NCI-H2029 treated with DMSO at 0.1 percent for 48 hours (cell line): ENCODE measurements at regions not wholly inside any gene's neighbourhood (a gene's known extent, or its start where the extent isn't known, plus 50 kb on each side); places are given as distances from the start of the nearest gene placed in this dataset.

Source experiments
- DNase-seq: peaks from one replicate; lab custom pipeline; 2025; lab: John Stamatoyannopoulos, UW

DNA sequence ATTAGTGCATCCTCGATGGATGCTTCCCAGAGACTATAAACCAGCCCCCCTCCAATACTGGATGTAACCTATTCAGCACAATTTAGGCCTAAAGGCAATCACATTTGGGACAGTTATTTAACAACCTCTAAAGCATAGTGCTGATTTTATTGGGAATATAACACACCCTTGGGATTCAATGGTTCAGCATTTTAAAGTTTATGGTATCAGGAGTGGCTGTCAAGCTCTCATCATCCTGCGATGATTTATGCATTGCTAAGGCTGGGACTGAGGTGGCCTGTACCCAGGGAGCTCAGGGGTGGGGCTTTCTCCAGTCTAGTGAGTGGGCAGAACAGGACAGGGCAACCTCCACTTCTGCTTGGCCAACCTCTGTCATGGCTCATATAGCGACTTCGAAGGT lies 464.9 kb downstream of the INHBA start:
- no peak for DNase-seq

DNA sequence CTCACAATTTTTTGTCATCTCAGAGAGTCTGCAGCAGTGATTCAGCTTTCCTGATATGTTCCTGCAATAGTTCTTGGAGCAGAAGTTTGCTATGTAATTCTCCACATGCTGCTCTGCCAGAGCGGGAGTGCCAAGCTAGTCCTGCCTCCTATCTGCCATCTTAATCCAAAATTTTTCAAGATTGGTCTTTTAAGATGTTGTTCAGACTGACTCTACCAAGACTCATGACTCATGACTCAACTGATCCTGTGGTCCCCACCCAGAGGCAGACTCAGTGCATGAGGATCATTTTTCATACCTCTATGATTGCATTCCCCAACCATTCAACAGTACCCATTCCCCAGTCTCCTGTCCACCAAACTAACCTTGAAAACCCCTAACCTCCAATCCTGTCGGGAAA lies 470.8 kb downstream of the INHBA start:
- DNase-seq: no peak

GRCh38 chr7:41224063-41224763 lies 478.7 kb downstream of the INHBA start:
- no peak for DNase-seq

GRCh38 chr7:41222746-41223145 lies 480.1 kb downstream of the INHBA start:
- DNase-seq: no peak

- no peak for DNase-seq
Observed at GRCh38 chr7:41220266-41220665, 482.6 kb downstream of the INHBA start.

GRCh38 chr7:41219276-41219675 lies 483.6 kb downstream of the INHBA start:
- DNase-seq: no peak

DNA sequence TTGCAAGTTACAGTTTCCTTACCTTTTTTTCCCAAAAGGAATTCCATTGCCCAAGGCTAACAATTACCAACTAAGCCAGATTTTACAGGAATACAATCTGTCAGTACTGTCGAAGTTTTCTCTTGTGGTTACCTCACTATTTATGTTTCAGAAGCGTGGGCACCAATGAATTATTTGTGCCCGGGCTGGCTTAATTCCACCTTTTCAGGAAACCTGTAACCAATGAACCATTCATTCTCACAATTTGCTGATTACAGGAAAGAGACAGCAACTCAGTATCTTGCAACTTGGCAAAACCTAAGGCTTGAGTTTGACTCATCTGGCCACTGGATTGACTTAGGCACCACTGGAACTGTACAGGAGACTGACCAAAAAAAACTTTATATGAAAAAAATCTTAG lies 485.6 kb downstream of the INHBA start:
- no peak for DNase-seq

DNA sequence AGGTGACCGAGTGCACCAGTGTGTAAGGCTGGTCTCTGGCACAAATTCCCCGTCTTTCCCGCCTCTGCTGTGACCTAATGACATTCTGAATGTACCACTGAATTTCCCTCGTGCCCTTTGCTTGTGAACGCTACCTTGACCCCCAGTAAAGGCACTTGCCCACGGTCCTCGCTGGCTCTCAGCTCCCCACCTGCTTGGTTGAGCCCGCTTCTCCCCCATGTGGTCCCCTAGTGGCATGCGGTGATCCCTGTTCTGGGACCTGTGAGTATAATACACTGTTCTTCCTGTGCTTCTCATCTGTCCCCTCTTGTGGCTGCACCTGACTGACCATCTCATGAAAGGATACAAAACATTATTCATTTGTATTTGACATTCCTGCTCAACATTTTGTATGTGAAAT lies 495.7 kb downstream of the INHBA start:
- no peak for DNase-seq

DNA sequence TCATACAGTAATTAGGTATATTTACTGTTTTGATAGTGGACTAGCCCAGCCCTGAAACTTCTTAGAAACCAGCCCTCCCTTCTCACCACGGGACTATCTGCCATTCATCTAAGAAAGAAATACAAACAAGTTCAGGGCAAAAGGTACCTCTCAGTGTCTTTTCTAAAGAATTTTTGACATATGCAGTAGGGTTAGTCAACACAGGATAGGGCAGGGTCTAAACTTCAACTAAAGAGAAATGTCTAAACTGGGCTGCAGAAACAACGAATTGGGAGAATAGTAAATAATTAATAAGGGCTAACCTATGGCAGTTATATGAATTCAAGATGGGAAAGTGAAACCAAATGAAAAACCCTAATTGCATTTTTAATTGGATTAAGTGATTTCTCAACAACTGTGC lies 496.6 kb downstream of the INHBA start:
- no peak for DNase-seq

- no peak for DNase-seq
Observed at GRCh38 chr7:41205600-41205999, 497.3 kb downstream of the INHBA start.

GRCh38 chr7:41203542-41203941 lies 499.3 kb downstream of the INHBA start:
- no peak for DNase-seq

DNA sequence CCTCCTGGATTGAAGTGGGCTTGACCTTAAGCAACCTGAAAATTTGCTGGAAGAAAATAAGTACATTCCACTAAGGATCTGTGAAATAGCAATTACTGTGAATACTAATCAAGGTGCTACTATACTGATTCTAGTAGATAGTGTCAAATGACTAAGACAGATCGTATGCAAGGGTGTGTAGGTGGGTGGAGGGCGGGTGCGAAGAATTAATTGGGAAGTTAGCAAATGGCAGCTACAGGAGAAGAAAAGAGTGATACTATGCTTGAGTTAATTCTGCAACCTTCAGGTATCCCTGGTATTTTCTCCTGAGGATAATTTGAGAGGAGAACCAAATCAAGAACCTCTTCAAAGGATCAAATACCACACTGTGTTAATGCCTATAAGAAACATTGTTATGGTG lies 501.9 kb downstream of the INHBA start:
- no peak for DNase-seq

DNA sequence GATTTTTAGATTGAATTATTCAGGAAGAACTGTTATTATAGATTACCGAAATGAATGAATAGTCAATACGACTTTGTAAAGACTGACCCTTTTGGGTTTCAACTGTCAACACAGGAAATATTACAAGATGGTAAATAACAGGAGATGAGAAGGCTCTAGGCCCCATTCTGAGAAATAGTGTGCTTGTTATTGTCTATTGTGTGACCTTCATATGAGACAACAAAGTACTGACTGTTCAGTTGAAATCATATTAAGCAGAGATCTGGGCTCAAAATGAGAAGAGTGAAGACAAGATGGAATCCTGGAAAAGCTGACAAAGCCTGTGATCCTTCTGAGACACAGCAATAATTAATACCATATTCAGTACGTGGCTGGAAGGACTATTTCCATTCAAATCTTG lies 503.8 kb downstream of the INHBA start:
- DNase-seq: no peak

DNA sequence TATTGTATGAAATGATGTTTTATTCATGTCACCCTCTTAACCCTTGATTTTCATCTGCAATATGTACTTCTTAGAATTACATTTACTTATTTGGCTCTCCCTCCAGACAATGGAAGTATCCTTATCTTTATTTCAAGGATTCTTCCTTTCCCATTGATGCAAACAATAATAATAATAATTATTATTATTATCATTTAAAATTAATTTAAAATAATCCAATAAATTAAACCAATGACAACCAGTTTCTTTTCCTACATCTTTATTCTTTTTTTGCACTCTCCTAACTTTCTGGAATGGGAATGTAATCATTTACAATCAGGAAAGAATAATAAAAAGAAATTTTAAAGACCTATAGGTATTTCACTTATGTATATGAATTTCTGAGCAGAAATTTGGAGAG lies 504.4 kb downstream of the INHBA start:
- no peak for DNase-seq

DNA sequence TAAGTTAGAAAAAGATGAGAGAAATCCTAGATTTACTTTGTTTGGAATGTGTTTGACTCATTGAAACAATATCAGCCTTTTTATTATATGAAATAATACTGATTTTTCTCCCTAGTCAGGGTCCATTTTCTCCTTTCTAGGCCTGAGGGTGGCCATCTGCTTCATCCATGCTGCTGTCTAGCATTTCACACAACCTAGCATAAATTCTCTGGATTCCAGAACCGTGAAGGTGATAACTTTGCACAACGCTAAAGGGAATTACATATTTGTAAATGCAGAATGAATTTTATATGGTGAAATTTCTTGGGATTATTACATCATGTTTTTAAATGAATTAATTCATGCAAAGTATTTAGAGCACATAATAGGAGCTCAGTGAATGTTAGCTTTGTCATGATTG lies 505.1 kb downstream of the INHBA start:
- no peak for DNase-seq

DNA sequence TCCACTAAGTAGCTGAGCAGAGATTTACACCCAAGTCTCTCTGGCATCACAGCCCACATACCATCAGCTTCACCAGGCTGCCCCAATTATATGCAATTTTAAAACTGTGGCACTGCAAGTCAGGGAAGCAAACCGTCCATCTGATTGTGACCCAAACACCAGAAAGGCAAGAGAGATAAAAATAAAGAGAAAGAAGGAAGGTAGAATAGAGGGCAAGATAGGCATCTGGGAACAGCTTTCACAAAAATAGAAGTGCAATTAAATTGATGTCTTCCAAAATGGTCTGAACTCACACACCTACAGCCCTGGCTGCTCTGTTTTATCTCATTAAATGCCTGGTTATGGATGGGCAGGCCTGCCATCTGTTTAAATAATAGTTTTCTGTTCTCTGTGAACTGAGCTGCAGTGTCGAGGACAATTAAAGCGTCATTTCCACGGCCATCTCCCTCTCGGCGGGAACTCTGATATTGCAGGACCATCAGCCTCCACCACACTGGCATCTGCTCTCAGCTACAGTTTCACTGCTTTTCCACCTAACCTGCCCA lies 509.1 kb downstream of the INHBA start:
- no peak for DNase-seq

GRCh38 chr7:41190581-41190980 lies 512.3 kb downstream of the INHBA start:
- no peak for DNase-seq

DNA sequence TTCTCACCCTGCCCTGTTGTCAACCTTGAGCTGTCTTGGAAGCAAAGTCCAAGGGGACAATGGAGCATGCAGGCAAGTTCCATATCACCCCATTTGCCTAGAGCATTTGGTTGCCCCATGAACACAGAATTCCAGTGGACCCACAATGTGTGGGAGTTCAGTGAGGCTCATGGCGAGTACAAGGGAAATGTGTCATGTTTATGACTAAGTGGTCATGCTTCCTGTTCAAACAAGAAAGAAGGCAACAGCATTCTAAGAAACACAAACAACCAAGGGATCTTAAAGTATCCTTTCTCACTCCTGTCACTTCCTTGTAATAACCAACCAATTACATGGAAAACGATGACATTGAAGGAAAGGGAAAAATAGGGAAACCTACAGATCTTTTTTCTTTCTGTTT lies 513.0 kb downstream of the INHBA start:
- no peak for DNase-seq

- no peak for DNase-seq
Observed at GRCh38 chr7:41188163-41189130, 514.4 kb downstream of the INHBA start.

GRCh38 chr7:41187322-41187721 lies 515.6 kb downstream of the INHBA start:
- no peak for DNase-seq

GRCh38 chr7:41185851-41186250 lies 517.0 kb downstream of the INHBA start:
- no peak for DNase-seq

GRCh38 chr7:41183741-41184140 lies 519.1 kb downstream of the INHBA start:
- DNase-seq: no peak

- no peak for DNase-seq
Observed at GRCh38 chr7:41182782-41183181, 520.1 kb downstream of the INHBA start.
